K562 (cell line): ENCODE measurements at regions not wholly inside any gene's neighbourhood (a gene's known extent, or its start where the extent isn't known, plus 50 kb on each side); places are given as distances from the start of the nearest gene placed in this dataset.

Experiments
- CHCHD3 ChIP-seq: fragments of 250-450 bp; sonication (Bioruptor Pico); IDR thresholded peaks from 2 replicates; pipeline ENCODE4 v2.1.2; 2022; ENCODE audit warnings: mild to moderate bottlenecking
- ETV6 ChIP-seq, 3 experiments: fragments of 150-350 bp in 1 of 3; sonication (generic) in 1 of 3; formaldehyde crosslinking in 1 of 3; IDR thresholded peaks; 2 replicates each; pipeline versions ENCODE4 v1.6.1 to v1.8.0; 2014 to 2022; ENCODE audit warnings: borderline replicate concordance in 2 of 3, low read depth in 2 of 3, antibody characterized with exemption in 1 of 3, low read length in 1 of 3, mild to moderate bottlenecking in 1 of 3, missing genetic modification reagents in 1 of 3
- MYNN ChIP-seq, 2 experiments: sonication (generic); formaldehyde crosslinking in 1 of 2; IDR thresholded peaks; 2 replicates each; pipeline versions ENCODE4 v1.5.0 to v1.6.1; 2016 to 2020; ENCODE audit warnings: antibody characterized with exemption in 1 of 2, missing genetic modification reagents in 1 of 2
- SPI1 ChIP-seq: IDR thresholded peaks from 2 replicates; pipeline ENCODE4 v1.6.1; 2011; ENCODE audit warnings: low read depth, low read length, control low read depth, borderline replicate concordance
- ZFP1 ChIP-seq: fragments of 450-650 bp; formaldehyde crosslinking; IDR thresholded peaks from 2 replicates; pipeline ENCODE4 v1.4.0; 2020; ENCODE audit warnings: mild to moderate bottlenecking, mixed read lengths
- TF ChIP-seq, protein P1 (sequence below): fragments of 450-650 bp; IDR thresholded peaks from 2 replicates; pipeline ENCODE4 v1.6.1; 2016; ENCODE audit warnings: mild to moderate bottlenecking, moderate library complexity

DNA sequence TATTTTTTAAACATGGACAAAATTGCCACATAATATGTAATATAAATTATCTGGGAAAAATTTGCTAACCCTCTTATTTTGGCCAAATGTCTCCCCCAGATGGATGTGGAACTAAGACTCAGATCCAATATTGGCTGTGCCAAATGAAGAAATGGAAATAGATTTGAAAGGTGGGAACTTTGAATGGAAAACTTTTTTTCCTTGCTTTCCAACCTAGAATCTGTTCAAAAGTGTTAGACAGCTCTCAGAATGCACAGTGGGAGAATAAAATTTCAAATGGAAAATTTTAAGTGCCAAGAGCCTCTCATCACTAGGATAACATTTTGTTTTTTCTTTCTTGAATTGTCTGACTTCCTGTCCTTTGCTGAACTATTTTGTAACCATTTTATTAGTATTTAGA is 142.6 kb upstream of the GAS1 start (continued):
- TF ChIP-seq, protein P1, sequence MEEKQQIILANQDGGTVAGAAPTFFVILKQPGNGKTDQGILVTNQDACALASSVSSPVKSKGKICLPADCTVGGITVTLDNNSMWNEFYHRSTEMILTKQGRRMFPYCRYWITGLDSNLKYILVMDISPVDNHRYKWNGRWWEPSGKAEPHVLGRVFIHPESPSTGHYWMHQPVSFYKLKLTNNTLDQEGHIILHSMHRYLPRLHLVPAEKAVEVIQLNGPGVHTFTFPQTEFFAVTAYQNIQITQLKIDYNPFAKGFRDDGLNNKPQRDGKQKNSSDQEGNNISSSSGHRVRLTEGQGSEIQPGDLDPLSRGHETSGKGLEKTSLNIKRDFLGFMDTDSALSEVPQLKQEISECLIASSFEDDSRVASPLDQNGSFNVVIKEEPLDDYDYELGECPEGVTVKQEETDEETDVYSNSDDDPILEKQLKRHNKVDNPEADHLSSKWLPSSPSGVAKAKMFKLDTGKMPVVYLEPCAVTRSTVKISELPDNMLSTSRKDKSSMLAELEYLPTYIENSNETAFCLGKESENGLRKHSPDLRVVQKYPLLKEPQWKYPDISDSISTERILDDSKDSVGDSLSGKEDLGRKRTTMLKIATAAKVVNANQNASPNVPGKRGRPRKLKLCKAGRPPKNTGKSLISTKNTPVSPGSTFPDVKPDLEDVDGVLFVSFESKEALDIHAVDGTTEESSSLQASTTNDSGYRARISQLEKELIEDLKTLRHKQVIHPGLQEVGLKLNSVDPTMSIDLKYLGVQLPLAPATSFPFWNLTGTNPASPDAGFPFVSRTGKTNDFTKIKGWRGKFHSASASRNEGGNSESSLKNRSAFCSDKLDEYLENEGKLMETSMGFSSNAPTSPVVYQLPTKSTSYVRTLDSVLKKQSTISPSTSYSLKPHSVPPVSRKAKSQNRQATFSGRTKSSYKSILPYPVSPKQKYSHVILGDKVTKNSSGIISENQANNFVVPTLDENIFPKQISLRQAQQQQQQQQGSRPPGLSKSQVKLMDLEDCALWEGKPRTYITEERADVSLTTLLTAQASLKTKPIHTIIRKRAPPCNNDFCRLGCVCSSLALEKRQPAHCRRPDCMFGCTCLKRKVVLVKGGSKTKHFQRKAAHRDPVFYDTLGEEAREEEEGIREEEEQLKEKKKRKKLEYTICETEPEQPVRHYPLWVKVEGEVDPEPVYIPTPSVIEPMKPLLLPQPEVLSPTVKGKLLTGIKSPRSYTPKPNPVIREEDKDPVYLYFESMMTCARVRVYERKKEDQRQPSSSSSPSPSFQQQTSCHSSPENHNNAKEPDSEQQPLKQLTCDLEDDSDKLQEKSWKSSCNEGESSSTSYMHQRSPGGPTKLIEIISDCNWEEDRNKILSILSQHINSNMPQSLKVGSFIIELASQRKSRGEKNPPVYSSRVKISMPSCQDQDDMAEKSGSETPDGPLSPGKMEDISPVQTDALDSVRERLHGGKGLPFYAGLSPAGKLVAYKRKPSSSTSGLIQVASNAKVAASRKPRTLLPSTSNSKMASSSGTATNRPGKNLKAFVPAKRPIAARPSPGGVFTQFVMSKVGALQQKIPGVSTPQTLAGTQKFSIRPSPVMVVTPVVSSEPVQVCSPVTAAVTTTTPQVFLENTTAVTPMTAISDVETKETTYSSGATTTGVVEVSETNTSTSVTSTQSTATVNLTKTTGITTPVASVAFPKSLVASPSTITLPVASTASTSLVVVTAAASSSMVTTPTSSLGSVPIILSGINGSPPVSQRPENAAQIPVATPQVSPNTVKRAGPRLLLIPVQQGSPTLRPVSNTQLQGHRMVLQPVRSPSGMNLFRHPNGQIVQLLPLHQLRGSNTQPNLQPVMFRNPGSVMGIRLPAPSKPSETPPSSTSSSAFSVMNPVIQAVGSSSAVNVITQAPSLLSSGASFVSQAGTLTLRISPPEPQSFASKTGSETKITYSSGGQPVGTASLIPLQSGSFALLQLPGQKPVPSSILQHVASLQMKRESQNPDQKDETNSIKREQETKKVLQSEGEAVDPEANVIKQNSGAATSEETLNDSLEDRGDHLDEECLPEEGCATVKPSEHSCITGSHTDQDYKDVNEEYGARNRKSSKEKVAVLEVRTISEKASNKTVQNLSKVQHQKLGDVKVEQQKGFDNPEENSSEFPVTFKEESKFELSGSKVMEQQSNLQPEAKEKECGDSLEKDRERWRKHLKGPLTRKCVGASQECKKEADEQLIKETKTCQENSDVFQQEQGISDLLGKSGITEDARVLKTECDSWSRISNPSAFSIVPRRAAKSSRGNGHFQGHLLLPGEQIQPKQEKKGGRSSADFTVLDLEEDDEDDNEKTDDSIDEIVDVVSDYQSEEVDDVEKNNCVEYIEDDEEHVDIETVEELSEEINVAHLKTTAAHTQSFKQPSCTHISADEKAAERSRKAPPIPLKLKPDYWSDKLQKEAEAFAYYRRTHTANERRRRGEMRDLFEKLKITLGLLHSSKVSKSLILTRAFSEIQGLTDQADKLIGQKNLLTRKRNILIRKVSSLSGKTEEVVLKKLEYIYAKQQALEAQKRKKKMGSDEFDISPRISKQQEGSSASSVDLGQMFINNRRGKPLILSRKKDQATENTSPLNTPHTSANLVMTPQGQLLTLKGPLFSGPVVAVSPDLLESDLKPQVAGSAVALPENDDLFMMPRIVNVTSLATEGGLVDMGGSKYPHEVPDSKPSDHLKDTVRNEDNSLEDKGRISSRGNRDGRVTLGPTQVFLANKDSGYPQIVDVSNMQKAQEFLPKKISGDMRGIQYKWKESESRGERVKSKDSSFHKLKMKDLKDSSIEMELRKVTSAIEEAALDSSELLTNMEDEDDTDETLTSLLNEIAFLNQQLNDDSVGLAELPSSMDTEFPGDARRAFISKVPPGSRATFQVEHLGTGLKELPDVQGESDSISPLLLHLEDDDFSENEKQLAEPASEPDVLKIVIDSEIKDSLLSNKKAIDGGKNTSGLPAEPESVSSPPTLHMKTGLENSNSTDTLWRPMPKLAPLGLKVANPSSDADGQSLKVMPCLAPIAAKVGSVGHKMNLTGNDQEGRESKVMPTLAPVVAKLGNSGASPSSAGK, result no peak
- TF ChIP-seq SPI1, result no peak
- no peak for TF ChIP-seq ZFP1 (CRISPR knock-in tag)
- no peak for TF ChIP-seq MYNN (IDR thresholded peaks at IDR 0.05)
- no peak for TF ChIP-seq MYNN (CRISPR knock-in tag; IDR thresholded peaks at IDR 0.05)
- TF ChIP-seq CHCHD3, result no peak
- no peak for TF ChIP-seq ETV6 (IDR thresholded peaks at IDR 0.05; ENCODE audit: borderline replicate concordance in 1 of 2, low read depth in 2 of 2, low read length in 1 of 2)
- no peak for TF ChIP-seq ETV6 (CRISPR knock-in tag; IDR thresholded peaks at IDR 0.05; ENCODE audit: borderline replicate concordance)
